ENCODE measurements at regions not wholly inside any gene's neighbourhood (a gene's known extent, or its start where the extent isn't known, plus 50 kb on each side); places are given as distances from the start of the nearest gene placed in this dataset.

GRCh38 chr20:52768694-52769093, 203.5 kb upstream of the TSHZ2 start:
- no peak for DNase-seq

GRCh38 chr20:52766645-52767435, 205.3 kb upstream of the TSHZ2 start:
- no peak for DNase-seq

- no peak for DNase-seq
Measured at GRCh38 chr20:52763321-52763853, 208.8 kb upstream of the TSHZ2 start.

GRCh38 chr20:52761867-52762266, 210.3 kb upstream of the TSHZ2 start:
- DNase-seq: no peak

- no peak for DNase-seq
Measured at GRCh38 chr20:52760791-52761190, 211.4 kb upstream of the TSHZ2 start.

GRCh38 chr20:52757411-52757810, 214.7 kb upstream of the TSHZ2 start:
- DNase-seq: no peak

GRCh38 chr20:52755744-52756143, 216.4 kb upstream of the TSHZ2 start:
- no peak for DNase-seq

- DNase-seq: no peak
Measured at GRCh38 chr20:52754366-52754765, 217.8 kb upstream of the TSHZ2 start.

- no peak for DNase-seq
Measured at GRCh38 chr20:52752023-52752422, 220.1 kb upstream of the TSHZ2 start.

GRCh38 chr20:52751571-52751970, 220.6 kb upstream of the TSHZ2 start:
- DNase-seq: no peak

- DNase-seq: no peak
Measured at GRCh38 chr20:52749938-52750337, 222.2 kb upstream of the TSHZ2 start.

GRCh38 chr20:52748990-52749389, 223.2 kb upstream of the TSHZ2 start:
- DNase-seq: no peak

GRCh38 chr20:52748285-52748932, 223.7 kb upstream of the TSHZ2 start:
- DNase-seq: no peak

- no peak for DNase-seq
Measured at GRCh38 chr20:52747845-52748284, 224.3 kb upstream of the TSHZ2 start.

GRCh38 chr20:52746770-52747169, 225.4 kb upstream of the TSHZ2 start:
- no peak for DNase-seq

GRCh38 chr20:52746190-52746589, 226.0 kb upstream of the TSHZ2 start:
- no peak for DNase-seq

GRCh38 chr20:52744441-52744840, 227.7 kb upstream of the TSHZ2 start:
- DNase-seq: no peak

- no peak for DNase-seq
Measured at GRCh38 chr20:52738081-52738480, 234.1 kb upstream of the TSHZ2 start.

GRCh38 chr20:52736507-52736906, 235.7 kb upstream of the TSHZ2 start:
- DNase-seq: no peak

- no peak for DNase-seq
Measured at GRCh38 chr20:52731093-52731492, 241.1 kb upstream of the TSHZ2 start.

- DNase-seq: no peak
Measured at GRCh38 chr20:52727740-52728456, 244.3 kb upstream of the TSHZ2 start.

- no peak for DNase-seq
Measured at GRCh38 chr20:52724541-52724940, 247.6 kb upstream of the TSHZ2 start.

GRCh38 chr20:52722926-52723688, 249.1 kb upstream of the TSHZ2 start:
- DNase-seq: no peak

All from activated T-cell treated with anti-CD3 and anti-CD28 coated beads, Interleukin-2, amount 50 U/mL, for 1 hour (primary cell).